ENCODE measurements at regions not wholly inside any gene's neighbourhood (a gene's known extent, or its start where the extent isn't known, plus 50 kb on each side); places are given as distances from the start of the nearest gene placed in this dataset.

DNA sequence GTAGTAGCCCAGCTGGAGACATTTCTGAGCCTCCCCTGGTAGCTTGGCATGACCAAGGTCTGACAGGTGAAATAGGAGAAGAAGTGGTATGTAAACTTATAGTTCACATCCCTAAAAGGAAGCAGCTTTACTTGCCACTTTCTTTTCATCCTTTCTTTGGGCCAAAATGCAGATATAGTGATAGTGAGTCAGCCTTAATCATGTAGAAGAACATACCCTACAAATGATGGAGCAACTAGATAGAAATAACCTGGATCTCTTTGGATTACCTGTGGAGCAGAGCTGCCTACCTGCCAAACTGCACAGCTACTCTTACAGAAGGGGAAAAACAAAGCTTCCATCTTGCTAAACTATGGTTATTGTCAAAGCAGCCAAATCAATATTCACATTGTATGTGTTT lies 106.7 kb upstream of the LCORL start:
- Histone ChIP-seq H2AFZ (ENCODE audit: control insufficient read depth, low read depth, low read length) (no peak overlapping the region), H3K9ac (ENCODE audit: control insufficient read depth, insufficient read depth, low read length) (no peak overlapping the region), H3K36me3 (ENCODE audit: control insufficient read depth in 2 of 2, insufficient read depth in 2 of 2, low read length in 1 of 2) (no peaks in the 10 kb centered on the region), H3K4me1 (ENCODE audit: control insufficient read depth, insufficient read depth, low read length) (no peaks in the 10 kb centered on the region), H3K9me3 (replicated peaks; ENCODE audit: control insufficient read depth, insufficient read depth, low read length) (no peaks in the 10 kb centered on the region), H3K4me2 (ENCODE audit: control insufficient read depth, insufficient read depth) (no peak overlapping the region), H3K4me3 (no peak overlapping the region), H3K27me3 (replicated peaks in 1 of 2; ENCODE audit: control insufficient read depth in 2 of 2, insufficient read depth in 2 of 2, low read length in 1 of 2) (no peaks in the 10 kb centered on the region), H3K27ac (ENCODE audit: control insufficient read depth, insufficient read depth) (no peak overlapping the region), H4K20me1 (ENCODE audit: control insufficient read depth, insufficient read depth) (no peaks in the 10 kb centered on the region), H3K79me2 (ENCODE audit: control insufficient read depth, insufficient read depth, low read length) (no peaks in the 10 kb centered on the region)
- ChIA-PET SMC1A (ENCODE audit: uncharacterized antibody, unreplicated experiment) (no interaction called here), RAD21 (ENCODE audit: unreplicated experiment) (no interaction called here), POLR2A (no interaction called here), CTCF (interaction anchor here (0.9 kb wide), 1 partner anchor 276 kb away, joined by 3 read pairs; no protein-coding TSS in a partner anchor)
- in situ Hi-C loops (cut with MboI) = no loop called here
- BruUV-seq (replicated peaks) = no TSS peak
- ATAC-seq (no peak), DNase-seq (ENCODE audit: low read depth, low spot score) (no peak), FAIRE-seq (no peak)
- TF ChIP-seq, protein P1, sequence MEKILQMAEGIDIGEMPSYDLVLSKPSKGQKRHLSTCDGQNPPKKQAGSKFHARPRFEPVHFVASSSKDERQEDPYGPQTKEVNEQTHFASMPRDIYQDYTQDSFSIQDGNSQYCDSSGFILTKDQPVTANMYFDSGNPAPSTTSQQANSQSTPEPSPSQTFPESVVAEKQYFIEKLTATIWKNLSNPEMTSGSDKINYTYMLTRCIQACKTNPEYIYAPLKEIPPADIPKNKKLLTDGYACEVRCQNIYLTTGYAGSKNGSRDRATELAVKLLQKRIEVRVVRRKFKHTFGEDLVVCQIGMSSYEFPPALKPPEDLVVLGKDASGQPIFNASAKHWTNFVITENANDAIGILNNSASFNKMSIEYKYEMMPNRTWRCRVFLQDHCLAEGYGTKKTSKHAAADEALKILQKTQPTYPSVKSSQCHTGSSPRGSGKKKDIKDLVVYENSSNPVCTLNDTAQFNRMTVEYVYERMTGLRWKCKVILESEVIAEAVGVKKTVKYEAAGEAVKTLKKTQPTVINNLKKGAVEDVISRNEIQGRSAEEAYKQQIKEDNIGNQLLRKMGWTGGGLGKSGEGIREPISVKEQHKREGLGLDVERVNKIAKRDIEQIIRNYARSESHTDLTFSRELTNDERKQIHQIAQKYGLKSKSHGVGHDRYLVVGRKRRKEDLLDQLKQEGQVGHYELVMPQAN (conservative IDR thresholded peaks at IDR 0.05) = no peak
- TF ChIP-seq HCFC1 (IDR thresholded peaks at IDR 0.05; ENCODE audit: low read length) = no peak
- TF ChIP-seq BACH1 (IDR thresholded peaks at IDR 0.05; ENCODE audit: borderline replicate concordance) = no peak
- TF ChIP-seq, protein P2, sequence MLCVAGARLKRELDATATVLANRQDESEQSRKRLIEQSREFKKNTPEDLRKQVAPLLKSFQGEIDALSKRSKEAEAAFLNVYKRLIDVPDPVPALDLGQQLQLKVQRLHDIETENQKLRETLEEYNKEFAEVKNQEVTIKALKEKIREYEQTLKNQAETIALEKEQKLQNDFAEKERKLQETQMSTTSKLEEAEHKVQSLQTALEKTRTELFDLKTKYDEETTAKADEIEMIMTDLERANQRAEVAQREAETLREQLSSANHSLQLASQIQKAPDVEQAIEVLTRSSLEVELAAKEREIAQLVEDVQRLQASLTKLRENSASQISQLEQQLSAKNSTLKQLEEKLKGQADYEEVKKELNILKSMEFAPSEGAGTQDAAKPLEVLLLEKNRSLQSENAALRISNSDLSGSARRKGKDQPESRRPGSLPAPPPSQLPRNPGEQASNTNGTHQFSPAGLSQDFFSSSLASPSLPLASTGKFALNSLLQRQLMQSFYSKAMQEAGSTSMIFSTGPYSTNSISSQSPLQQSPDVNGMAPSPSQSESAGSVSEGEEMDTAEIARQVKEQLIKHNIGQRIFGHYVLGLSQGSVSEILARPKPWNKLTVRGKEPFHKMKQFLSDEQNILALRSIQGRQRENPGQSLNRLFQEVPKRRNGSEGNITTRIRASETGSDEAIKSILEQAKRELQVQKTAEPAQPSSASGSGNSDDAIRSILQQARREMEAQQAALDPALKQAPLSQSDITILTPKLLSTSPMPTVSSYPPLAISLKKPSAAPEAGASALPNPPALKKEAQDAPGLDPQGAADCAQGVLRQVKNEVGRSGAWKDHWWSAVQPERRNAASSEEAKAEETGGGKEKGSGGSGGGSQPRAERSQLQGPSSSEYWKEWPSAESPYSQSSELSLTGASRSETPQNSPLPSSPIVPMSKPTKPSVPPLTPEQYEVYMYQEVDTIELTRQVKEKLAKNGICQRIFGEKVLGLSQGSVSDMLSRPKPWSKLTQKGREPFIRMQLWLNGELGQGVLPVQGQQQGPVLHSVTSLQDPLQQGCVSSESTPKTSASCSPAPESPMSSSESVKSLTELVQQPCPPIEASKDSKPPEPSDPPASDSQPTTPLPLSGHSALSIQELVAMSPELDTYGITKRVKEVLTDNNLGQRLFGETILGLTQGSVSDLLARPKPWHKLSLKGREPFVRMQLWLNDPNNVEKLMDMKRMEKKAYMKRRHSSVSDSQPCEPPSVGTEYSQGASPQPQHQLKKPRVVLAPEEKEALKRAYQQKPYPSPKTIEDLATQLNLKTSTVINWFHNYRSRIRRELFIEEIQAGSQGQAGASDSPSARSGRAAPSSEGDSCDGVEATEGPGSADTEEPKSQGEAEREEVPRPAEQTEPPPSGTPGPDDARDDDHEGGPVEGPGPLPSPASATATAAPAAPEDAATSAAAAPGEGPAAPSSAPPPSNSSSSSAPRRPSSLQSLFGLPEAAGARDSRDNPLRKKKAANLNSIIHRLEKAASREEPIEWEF (IDR thresholded peaks at IDR 0.05; ENCODE audit: insufficient replicate concordance, low read depth, low read length) = no peak
- TF ChIP-seq, protein P3, sequence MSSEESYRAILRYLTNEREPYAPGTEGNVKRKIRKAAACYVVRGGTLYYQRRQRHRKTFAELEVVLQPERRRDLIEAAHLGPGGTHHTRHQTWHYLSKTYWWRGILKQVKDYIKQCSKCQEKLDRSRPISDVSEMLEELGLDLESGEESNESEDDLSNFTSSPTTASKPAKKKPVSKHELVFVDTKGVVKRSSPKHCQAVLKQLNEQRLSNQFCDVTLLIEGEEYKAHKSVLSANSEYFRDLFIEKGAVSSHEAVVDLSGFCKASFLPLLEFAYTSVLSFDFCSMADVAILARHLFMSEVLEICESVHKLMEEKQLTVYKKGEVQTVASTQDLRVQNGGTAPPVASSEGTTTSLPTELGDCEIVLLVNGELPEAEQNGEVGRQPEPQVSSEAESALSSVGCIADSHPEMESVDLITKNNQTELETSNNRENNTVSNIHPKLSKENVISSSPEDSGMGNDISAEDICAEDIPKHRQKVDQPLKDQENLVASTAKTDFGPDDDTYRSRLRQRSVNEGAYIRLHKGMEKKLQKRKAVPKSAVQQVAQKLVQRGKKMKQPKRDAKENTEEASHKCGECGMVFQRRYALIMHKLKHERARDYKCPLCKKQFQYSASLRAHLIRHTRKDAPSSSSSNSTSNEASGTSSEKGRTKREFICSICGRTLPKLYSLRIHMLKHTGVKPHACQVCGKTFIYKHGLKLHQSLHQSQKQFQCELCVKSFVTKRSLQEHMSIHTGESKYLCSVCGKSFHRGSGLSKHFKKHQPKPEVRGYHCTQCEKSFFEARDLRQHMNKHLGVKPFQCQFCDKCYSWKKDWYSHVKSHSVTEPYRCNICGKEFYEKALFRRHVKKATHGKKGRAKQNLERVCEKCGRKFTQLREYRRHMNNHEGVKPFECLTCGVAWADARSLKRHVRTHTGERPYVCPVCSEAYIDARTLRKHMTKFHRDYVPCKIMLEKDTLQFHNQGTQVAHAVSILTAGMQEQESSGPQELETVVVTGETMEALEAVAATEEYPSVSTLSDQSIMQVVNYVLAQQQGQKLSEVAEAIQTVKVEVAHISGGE (CRISPR knock-in tag; IDR thresholded peaks at IDR 0.05) = no peak
- no peak for TF ChIP-seq SMC3 (IDR thresholded peaks at IDR 0.05; ENCODE audit: borderline replicate concordance, low read length)
- no peak for TF ChIP-seq IRF4 (IDR thresholded peaks at IDR 0.05; ENCODE audit: low read depth, low read length)
- no peak for TF ChIP-seq DPF2 (IDR thresholded peaks at IDR 0.05)
- no peak for TF ChIP-seq CEBPB (IDR thresholded peaks at IDR 0.05; ENCODE audit: borderline replicate concordance in 1 of 2, low read depth in 2 of 2, low read length in 2 of 2)
- TF ChIP-seq RCOR1 (conservative IDR thresholded peaks at IDR 0.05; ENCODE audit: low read depth, low read length) = no peak
- TF ChIP-seq MTA3 (IDR thresholded peaks at IDR 0.05; ENCODE audit: borderline replicate concordance, low read length) = no peak
- no peak for TF ChIP-seq SP1 (IDR thresholded peaks at IDR 0.05; ENCODE audit: low read depth, low read length)
- intact Hi-C loops (cut with micrococcal nuclease; ENCODE audit: unreplicated experiment) = no loop called here

Data from GM12878 (cell line).